ENCODE measurements at regions not wholly inside any gene's neighbourhood (a gene's known extent, or its start where the extent isn't known, plus 50 kb on each side); places are given as distances from the start of the nearest gene placed in this dataset.

DNA sequence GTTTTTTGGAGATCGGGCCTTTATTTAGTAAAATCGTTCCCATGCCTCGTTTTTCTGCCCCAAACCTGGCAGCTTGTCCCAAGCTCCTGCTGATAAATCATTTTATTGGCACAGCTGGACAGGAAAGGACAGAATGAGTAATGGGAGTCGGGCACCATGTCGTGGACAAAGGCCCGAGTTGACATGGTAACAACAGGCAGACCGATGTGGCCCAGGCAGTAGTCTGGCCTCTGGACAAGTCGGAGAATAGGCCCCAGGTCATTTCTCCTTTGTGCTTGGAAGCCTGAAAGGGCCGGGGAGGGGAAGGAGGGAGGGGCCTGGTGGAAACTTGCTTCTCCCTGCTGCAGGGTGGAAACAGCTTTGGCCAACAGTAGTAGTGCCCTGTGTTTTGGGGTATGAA is 234.9 kb downstream of the SUDS3 start:
- TF ChIP-seq CTCF (IDR thresholded peaks at IDR 0.05; ENCODE audit: unreplicated experiment in 3 of 3) = no peak
- H3K4me1 Mint-ChIP-seq = no peaks in the 10 kb centered on the region
- peaks cover 15% of the 10 kb centered on the region for H3K27me3 Mint-ChIP-seq (ENCODE audit: low read depth)
- H3K27ac Mint-ChIP-seq = no peak overlapping the region
- peaks cover 10% of the 10 kb centered on the region for H3K9me3 Mint-ChIP-seq
- no peak overlapping the region for H3K4me3 Mint-ChIP-seq
- no peaks in the 10 kb centered on the region for H3K36me3 Mint-ChIP-seq (ENCODE audit: low read depth)

DNA sequence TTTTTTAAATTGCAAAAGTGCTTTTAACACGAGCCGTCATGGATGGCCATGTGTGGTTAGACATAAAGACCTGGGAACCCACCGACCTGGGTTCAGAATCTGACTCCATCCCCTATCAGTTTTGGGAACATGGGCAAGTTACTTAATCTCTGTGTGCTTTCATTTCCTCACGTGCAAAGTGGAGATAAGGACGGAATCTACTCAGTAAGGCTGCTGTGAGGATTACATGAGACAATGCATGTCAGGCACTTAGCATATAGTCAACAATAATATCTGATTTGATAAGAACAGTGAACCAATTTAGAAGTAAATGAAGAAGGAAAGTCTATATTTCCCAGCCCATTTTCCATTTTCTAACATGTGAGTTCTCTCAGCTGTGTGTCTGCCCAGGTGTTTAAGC is 235.4 kb downstream of the SUDS3 start:
- H3K9me3 Mint-ChIP-seq = peaks cover 10% of the 10 kb centered on the region
- no peak overlapping the region for H3K27ac Mint-ChIP-seq
- H3K4me1 Mint-ChIP-seq = no peaks in the 10 kb centered on the region
- H3K4me3 Mint-ChIP-seq = no peak overlapping the region
- no peak for TF ChIP-seq CTCF (IDR thresholded peaks at IDR 0.05; ENCODE audit: unreplicated experiment in 3 of 3)
- peaks cover 15% of the 10 kb centered on the region for H3K27me3 Mint-ChIP-seq (ENCODE audit: low read depth)
- H3K36me3 Mint-ChIP-seq (ENCODE audit: low read depth) = no peaks in the 10 kb centered on the region

- no peaks in the 10 kb centered on the region for H3K4me1 Mint-ChIP-seq
- H3K27me3 Mint-ChIP-seq (ENCODE audit: low read depth) = peaks cover 6% of the 10 kb centered on the region
- TF ChIP-seq CTCF (IDR thresholded peaks at IDR 0.05; ENCODE audit: unreplicated experiment in 3 of 3) = no peak
- no peaks in the 10 kb centered on the region for H3K36me3 Mint-ChIP-seq (ENCODE audit: low read depth)
- H3K9me3 Mint-ChIP-seq = peaks cover 8% of the 10 kb centered on the region
- H3K4me3 Mint-ChIP-seq = no peak overlapping the region
- H3K27ac Mint-ChIP-seq = no peak overlapping the region
These were observed 241.5 kb downstream of the SUDS3 start for GRCh38 chr12:118617611-118618450.

GRCh38 chr12:118618695-118619094 is 242.3 kb downstream of the SUDS3 start:
- no peak overlapping the region for H3K4me3 Mint-ChIP-seq
- peaks cover 2% of the 10 kb centered on the region for H3K9me3 Mint-ChIP-seq
- H3K27me3 Mint-ChIP-seq (ENCODE audit: low read depth) = peaks cover 3% of the 10 kb centered on the region
- no peak overlapping the region for H3K27ac Mint-ChIP-seq
- TF ChIP-seq CTCF (IDR thresholded peaks at IDR 0.05; ENCODE audit: unreplicated experiment in 3 of 3) = no peak
- no peaks in the 10 kb centered on the region for H3K4me1 Mint-ChIP-seq
- H3K36me3 Mint-ChIP-seq (ENCODE audit: low read depth) = no peaks in the 10 kb centered on the region

GRCh38 chr12:118625050-118625675 is 248.8 kb downstream of the SUDS3 start:
- no peaks in the 10 kb centered on the region for H3K9me3 Mint-ChIP-seq
- no peak overlapping the region for H3K4me3 Mint-ChIP-seq
- no peaks in the 10 kb centered on the region for H3K4me1 Mint-ChIP-seq

More at GRCh38 chr12:118625050-118625675, 248.8 kb downstream of the SUDS3 start:
- Mint-ChIP-seq H3K27ac (no peak overlapping the region), H3K36me3 (ENCODE audit: low read depth) (no peaks in the 10 kb centered on the region), H3K27me3 (ENCODE audit: low read depth) (peaks cover 3% of the 10 kb centered on the region)
- no peak for TF ChIP-seq CTCF (IDR thresholded peaks at IDR 0.05; ENCODE audit: unreplicated experiment in 3 of 3)
